ENCODE measurements at regions not wholly inside any gene's neighbourhood (a gene's known extent, or its start where the extent isn't known, plus 50 kb on each side); places are given as distances from the start of the nearest gene placed in this dataset.
"Not testable (repeated sequence)": the region's sequence is repeated elsewhere in the genome, so short reads cannot be mapped to it uniquely, and the experiment has no call there.

DNA sequence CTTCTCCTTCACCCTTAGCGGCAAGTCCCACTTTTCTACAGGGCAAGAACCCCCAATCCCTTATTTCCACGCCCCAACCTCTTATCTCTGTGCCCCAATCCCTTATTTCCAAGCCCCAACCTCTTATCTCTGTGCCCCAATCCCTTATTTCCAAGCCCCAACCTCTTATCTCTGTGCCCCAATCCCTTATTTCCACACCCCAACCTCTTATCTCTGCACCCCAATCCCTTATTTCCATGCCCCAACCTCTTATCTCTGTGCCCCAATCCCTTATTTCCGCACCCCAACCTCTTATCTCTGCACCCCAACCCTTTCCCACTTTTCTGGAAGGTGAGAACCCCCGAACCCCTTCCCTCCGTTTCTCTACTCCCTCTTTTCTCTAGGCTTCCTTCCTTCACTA, 116.1 kb upstream of the GJE1 start:
- H3K27ac Mint-ChIP-seq, CTCF ChIA-PET, H3K4me3 Mint-ChIP-seq, H3K36me3 Mint-ChIP-seq, DNase-seq, H3K4me1 Mint-ChIP-seq, H3K27me3 Mint-ChIP-seq, H3K9me3 Mint-ChIP-seq: not testable (repeated sequence)

DNA sequence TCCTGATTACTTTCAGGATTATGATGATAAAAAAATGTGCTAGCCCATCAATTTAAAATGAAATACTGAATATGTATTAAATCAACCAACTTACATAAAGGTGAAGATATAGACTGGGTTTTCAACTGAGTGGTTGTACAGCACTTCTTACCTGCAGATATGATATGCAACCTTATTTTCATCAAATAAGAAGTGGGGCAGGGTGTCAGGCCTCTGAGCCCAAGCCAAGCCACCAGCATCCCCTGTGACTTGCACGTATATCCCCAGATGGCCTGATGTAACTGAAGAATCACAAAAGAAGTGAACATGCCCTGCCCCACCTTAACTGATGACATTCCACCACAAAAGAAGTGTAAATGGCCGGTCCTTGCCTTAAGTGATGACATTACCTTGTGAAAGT, 117.3 kb upstream of the GJE1 start:
- H3K27ac Mint-ChIP-seq, CTCF ChIA-PET, H3K4me3 Mint-ChIP-seq, H3K36me3 Mint-ChIP-seq, DNase-seq, H3K27me3 Mint-ChIP-seq, H3K9me3 Mint-ChIP-seq, H3K4me1 Mint-ChIP-seq: not testable (repeated sequence)

DNA sequence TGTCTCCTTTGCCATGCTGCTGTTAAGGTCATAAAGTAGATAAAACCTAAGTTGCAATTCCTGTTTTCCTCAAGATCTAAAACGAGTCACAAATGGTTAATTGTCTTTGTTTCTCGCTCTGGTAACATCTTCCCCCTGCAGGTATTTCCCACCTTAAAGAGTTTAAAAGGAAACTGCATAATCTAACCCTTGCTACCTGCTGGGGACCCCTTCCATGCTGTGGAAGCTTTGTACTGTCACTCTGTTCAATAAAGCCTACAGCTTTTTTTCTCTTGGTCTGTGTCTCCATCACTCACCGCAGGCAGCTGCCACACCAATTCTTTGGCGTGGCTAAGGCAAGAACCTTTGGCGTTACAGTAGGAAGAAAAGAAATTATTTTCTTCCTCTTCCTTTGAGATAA, 117.7 kb upstream of the GJE1 start:
- Mint-ChIP-seq H3K27ac (no peak overlapping the region), H3K9me3 (peaks cover 1% of the 10 kb centered on the region), H3K27me3 (no peaks in the 10 kb centered on the region), H3K4me3 (no peak overlapping the region), H3K36me3 (no peaks in the 10 kb centered on the region), H3K4me1 (no peaks in the 10 kb centered on the region)
- DNase-seq = no peak
- CTCF ChIA-PET = no interaction called here

DNA sequence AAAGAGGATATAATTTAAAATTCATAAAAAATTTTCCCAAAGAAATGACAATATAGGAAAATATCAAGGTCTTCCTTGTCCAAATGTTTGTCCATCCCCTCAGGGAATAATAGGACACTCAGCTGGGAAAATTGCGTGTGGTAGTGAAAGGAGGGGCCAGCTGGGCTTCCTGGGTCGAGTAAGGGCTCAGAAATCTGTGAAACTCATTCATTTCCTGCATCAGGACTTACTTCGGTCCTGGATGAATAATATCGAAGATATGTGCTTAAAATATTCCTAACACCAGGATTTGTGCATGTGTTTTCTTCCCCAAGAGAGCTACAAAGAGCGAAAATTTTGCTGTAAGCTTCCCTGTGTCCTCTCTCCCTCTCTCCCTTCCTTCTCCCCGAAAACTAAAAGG, 118.2 kb upstream of the GJE1 start:
- CTCF ChIA-PET = no interaction called here
- Mint-ChIP-seq H3K4me1 (no peaks in the 10 kb centered on the region), H3K27ac (no peak overlapping the region), H3K9me3 (peaks cover 1% of the 10 kb centered on the region), H3K27me3 (no peaks in the 10 kb centered on the region), H3K4me3 (no peak overlapping the region), H3K36me3 (no peaks in the 10 kb centered on the region)
- DNase-seq = no peak

DNA sequence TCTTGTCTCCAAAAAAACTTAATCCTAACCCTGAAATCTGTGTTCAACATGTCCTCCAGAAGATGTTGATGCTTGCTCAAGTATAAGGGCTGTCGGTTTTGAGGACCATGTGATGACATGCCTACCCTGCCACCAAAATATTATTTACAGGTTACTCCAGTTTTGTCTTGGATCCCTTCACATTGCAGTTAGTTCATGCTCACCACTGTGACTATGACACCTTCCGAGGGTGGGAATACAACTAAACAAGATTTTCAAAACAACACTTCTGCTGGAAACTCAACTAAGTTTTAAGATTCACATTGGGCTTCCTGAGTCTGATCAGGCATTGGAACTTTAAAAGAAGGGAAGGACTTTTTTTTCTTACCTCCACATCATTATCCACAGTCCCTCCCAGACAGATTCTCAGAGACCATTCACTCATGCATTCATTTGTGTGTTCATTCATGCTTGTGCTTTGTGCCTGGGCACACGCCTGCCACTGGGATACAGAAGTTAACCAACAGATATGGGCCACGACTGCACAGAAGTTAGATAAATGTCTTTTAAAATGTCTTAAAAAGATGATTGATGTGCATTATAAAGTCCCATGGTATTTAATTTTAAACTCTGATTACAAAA, 118.7 kb upstream of the GJE1 start:
- Mint-ChIP-seq H3K4me1 (no peaks in the 10 kb centered on the region), H3K27me3 (no peaks in the 10 kb centered on the region), H3K36me3 (no peaks in the 10 kb centered on the region), H3K4me3 (no peak overlapping the region), H3K27ac (no peak overlapping the region), H3K9me3 (peaks cover 1% of the 10 kb centered on the region)
- DNase-seq = no peak
- CTCF ChIA-PET = interaction anchor here (1.0 kb wide), 1 partner anchor 25 kb away, joined by 3 read pairs; no protein-coding TSS in a partner anchor

DNA sequence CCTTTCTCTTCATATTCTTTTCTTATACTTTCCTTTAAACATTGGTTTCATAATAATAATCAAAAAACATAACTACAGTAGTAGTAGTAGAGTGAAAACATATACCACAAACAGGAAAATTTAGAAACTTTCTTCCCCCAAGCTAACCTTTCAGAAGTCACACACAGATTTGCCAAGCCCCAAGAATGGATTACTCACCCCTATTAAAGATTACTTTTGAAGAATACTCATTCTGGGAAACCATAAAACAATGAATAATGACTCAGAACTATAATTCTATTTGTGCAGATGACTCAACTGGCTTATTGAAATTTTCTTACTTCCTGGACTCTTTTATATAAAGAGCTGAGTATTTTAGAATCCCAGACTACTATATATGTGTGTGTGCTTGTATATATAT, 119.4 kb upstream of the GJE1 start:
- Mint-ChIP-seq H3K27ac (no peak overlapping the region), H3K4me1 (no peaks in the 10 kb centered on the region), H3K9me3 (no peaks in the 10 kb centered on the region), H3K36me3 (no peaks in the 10 kb centered on the region), H3K27me3 (no peaks in the 10 kb centered on the region), H3K4me3 (no peak overlapping the region)
- no peak for DNase-seq
- CTCF ChIA-PET = interaction anchor here (1.0 kb wide), 1 partner anchor 24 kb away, joined by 3 read pairs; no protein-coding TSS in a partner anchor

DNA sequence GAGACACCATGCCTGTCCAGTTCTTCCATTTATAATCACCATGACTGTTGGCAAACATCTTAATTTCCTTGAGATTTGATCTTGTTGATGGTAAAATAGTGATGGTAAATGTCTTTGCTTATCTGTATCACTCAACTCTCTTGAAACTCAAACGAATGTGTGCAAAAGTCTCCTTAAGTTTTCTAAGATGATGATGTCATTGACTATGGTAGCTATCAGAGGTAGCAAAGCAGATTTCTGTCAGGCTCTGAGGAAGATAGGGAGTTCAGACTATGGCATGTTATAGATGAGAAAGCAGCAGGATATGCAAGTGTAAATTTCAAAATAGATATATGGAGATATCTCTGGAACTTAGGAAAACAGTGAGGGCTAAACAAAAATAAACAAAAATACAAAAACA, 121.0 kb upstream of the GJE1 start:
- no peak for DNase-seq
- Mint-ChIP-seq H3K4me1 (no peaks in the 10 kb centered on the region), H3K9me3 (no peaks in the 10 kb centered on the region), H3K36me3 (no peaks in the 10 kb centered on the region), H3K4me3 (no peak overlapping the region), H3K27ac (no peak overlapping the region), H3K27me3 (no peaks in the 10 kb centered on the region)
- CTCF ChIA-PET = interaction anchor here (0.9 kb wide), 1 partner anchor 22 kb away, joined by 3 read pairs; no protein-coding TSS in a partner anchor

DNA sequence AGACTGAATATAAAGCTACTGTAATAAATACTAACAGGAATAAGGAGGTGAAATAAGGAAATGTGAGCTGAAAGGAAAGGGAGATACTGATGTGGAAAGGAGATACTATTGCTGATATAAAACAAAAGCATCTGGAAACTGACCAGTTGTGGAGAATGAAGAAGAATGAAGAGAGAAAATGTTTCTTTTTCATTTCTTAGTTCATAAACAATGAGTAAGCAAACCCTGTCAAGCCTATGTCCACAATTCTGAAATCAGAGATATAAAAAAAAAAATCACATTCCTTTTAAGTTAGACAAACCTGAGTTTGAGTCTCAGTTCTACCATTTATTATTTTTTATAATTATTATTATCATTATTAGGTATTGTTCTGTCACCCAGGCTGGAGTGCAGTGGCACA, 121.6 kb upstream of the GJE1 start:
- CTCF ChIA-PET = interaction anchor here (0.9 kb wide), 1 partner anchor 22 kb away, joined by 3 read pairs; no protein-coding TSS in a partner anchor
- H3K27ac Mint-ChIP-seq = no peak overlapping the region
- H3K36me3 Mint-ChIP-seq = no peaks in the 10 kb centered on the region
- no peaks in the 10 kb centered on the region for H3K27me3 Mint-ChIP-seq
- H3K9me3 Mint-ChIP-seq = no peaks in the 10 kb centered on the region
- no peaks in the 10 kb centered on the region for H3K4me1 Mint-ChIP-seq
- DNase-seq = no peak
- H3K4me3 Mint-ChIP-seq = no peak overlapping the region

DNA sequence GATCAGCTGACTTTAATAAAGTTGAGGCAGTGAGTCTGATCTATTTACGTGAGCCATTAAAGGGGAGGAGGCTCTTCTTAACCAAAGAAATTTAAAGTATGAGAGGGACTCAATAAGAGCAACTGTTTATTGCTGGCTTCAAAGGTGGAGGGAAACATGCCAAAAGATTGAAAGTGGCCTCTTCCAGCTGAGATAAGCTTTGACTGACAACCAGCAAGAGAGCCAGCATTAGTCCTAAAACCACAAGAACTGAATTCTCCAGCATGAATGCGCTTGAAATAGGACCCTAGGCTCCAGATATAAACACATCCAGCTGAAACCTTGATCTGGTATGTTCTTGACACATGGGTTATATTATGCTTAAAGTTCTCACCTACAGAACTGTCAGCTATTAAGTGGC, 123.1 kb upstream of the GJE1 start:
- no peak for DNase-seq
- H3K4me1 Mint-ChIP-seq = no peaks in the 10 kb centered on the region
- CTCF ChIA-PET = no interaction called here
- no peaks in the 10 kb centered on the region for H3K36me3 Mint-ChIP-seq
- no peaks in the 10 kb centered on the region for H3K27me3 Mint-ChIP-seq
- H3K27ac Mint-ChIP-seq = no peak overlapping the region
- H3K9me3 Mint-ChIP-seq = no peaks in the 10 kb centered on the region
- no peak overlapping the region for H3K4me3 Mint-ChIP-seq

DNA sequence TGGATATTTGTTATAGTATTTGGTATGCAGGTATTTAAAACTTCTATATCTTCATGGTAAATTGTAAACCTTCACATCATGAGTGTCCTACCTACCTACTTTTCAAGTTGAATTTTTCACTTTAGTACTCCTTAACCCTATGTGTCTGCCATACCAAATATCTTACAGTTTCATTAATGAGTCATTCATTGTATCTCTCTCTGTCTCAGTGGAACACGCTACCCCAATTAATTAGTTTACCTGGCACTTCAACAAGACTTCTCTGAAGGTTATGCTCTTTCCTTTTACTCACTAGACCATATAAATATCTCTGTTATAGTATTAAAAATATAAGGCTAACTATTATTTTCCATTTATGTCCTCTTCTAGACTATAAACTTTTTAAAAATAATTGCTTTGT, 123.9 kb upstream of the GJE1 start:
- Mint-ChIP-seq H3K4me1 (no peaks in the 10 kb centered on the region), H3K9me3 (no peaks in the 10 kb centered on the region), H3K4me3 (no peak overlapping the region), H3K36me3 (no peaks in the 10 kb centered on the region), H3K27ac (no peak overlapping the region), H3K27me3 (no peaks in the 10 kb centered on the region)
- CTCF ChIA-PET = no interaction called here
- DNase-seq = no peak

DNA sequence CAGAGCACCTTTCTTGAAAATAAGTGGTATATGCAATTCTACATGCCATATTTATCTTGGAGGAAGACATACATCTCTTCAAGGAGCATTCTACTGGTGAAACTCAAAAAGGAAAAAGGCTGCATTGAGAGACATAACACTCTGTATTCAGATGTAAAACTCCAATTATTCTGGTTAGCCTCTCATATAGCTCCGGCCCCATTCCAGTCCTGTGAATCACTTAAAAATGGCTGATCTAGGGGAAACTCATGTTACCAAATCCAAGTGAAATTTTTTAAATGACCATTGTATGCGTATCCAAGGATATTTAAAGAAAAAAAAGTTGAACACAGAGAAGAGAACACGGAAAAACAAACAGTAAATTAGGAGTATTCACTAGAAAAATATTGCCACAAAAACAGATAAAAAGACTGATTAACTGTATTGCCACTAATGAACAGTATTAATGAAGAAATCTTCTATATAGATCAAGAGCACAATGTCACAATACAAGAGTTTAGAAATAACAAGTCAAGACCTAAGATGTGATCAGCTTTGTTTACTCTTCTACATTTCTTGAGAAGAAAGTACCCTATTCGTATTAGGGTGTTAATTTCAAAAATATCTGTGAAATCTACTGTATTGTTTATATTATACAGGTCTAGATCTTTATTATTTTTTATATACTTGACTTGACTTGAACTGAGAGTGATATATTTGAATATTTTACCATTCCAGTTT, 124.5 kb upstream of the GJE1 start:
- no peak for DNase-seq
- no peak overlapping the region for H3K4me3 Mint-ChIP-seq
- H3K4me1 Mint-ChIP-seq = no peaks in the 10 kb centered on the region
- no peaks in the 10 kb centered on the region for H3K36me3 Mint-ChIP-seq
- H3K27ac Mint-ChIP-seq = no peak overlapping the region
- H3K9me3 Mint-ChIP-seq = no peaks in the 10 kb centered on the region
- CTCF ChIA-PET = no interaction called here
- H3K27me3 Mint-ChIP-seq = no peaks in the 10 kb centered on the region

DNA sequence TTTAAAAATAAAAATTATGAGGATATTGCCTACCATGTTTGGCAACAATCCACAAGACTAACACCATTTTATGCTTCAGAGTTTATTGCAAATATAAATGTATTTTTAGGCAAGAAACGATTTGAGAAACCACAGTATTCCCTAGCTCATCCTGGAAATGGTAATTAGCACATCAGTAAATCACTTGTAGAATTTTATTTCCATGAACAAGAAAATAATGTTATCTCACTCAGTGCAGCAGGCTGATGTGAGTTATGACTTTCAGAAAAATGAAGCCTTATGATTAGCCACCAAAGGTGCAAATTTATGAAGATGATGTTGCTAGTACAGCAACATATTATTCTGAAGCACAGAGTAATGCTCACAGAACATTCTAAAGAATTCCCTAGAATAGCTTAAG, 127.7 kb upstream of the GJE1 start:
- Mint-ChIP-seq H3K9me3 (no peaks in the 10 kb centered on the region), H3K4me1 (no peaks in the 10 kb centered on the region), H3K4me3 (no peak overlapping the region), H3K27ac (no peak overlapping the region), H3K36me3 (no peaks in the 10 kb centered on the region), H3K27me3 (no peaks in the 10 kb centered on the region)
- no peak for DNase-seq
- CTCF ChIA-PET = no interaction called here

DNA sequence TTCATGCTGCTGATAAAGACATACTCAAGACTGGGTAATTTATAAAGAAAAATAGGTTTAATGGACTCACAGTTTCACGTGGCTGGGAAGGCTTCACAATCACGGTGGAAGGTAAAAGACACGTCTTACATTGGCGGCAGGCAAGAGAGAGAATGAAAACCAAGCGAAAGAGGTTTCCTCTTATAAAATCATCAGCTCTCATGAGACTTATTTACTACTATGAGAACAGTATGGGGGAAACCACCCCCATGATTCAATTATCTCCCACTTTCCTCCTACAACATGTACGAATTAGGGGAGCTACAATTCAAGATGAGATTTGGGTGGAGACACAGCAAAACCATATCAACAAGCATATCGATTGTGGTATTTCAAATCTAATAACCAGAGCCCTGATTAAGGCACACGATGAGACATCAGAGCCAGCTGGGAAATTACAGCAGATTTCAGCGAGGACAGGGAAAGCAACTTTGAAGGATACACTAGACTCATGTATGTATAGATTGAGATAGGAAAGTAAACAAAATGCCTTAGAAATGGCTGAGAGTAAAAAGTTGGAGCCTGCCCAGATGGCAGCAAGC, 129.8 kb upstream of the GJE1 start:
- H3K27me3 Mint-ChIP-seq = no peaks in the 10 kb centered on the region
- CTCF ChIA-PET = no interaction called here
- no peak overlapping the region for H3K27ac Mint-ChIP-seq
- H3K4me3 Mint-ChIP-seq = no peak overlapping the region
- H3K9me3 Mint-ChIP-seq = no peaks in the 10 kb centered on the region
- DNase-seq = no peak
- H3K36me3 Mint-ChIP-seq = no peaks in the 10 kb centered on the region
- no peaks in the 10 kb centered on the region for H3K4me1 Mint-ChIP-seq

DNA sequence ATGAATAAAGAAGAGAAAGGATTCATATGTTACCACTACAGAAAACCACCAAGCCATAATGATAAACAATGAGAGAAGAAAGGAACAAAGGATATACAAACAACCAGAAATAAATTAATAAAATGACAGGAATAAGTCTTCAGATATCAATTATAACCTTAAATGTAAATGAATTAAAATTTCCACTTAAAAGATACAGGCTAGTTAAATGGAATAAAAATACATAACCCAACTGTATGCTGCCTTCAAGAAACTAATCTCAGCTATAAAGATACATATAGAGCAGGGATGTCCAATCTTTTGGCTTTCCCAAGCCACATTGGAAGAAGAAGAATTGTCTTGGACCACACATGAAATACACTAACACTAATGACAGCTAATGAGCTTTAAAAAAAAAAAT, 135.9 kb upstream of the GJE1 start:
- DNase-seq = no peak
- H3K27me3 Mint-ChIP-seq = no peaks in the 10 kb centered on the region
- H3K4me1 Mint-ChIP-seq = no peaks in the 10 kb centered on the region
- H3K36me3 Mint-ChIP-seq = no peaks in the 10 kb centered on the region
- H3K9me3 Mint-ChIP-seq = peaks cover 5% of the 10 kb centered on the region
- CTCF ChIA-PET = no interaction called here
- H3K4me3 Mint-ChIP-seq = no peak overlapping the region
- no peak overlapping the region for H3K27ac Mint-ChIP-seq

DNA sequence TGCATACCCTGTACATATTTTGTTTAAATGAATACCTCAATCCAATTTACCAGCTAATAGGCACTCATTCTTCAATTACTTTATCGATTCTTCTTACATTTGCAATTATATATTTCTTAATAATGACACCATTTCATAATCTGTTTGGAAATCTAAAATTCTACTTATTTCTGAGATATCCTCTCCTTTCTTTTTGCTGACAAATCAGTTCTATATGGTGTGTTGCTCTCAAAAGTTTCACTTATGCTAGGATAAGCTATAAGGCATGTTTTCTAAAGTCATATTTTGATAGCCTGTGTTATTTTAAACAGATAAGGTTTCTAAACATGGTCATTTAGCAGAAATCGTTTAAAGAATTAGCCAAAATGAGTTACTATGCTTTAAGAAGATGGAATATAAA, 140.6 kb upstream of the GJE1 start:
- peaks cover 5% of the 10 kb centered on the region for H3K9me3 Mint-ChIP-seq
- no peaks in the 10 kb centered on the region for H3K4me1 Mint-ChIP-seq
- H3K4me3 Mint-ChIP-seq = no peak overlapping the region
- H3K27me3 Mint-ChIP-seq = no peaks in the 10 kb centered on the region
- H3K36me3 Mint-ChIP-seq = no peaks in the 10 kb centered on the region
- DNase-seq = no peak
- CTCF ChIA-PET = no interaction called here
- no peak overlapping the region for H3K27ac Mint-ChIP-seq
